Body of pancreas (tissue), 4 donors: ENCODE measurements at regions not wholly inside any gene's neighbourhood (a gene's known extent, or its start where the extent isn't known, plus 50 kb on each side); places are given as distances from the start of the nearest gene placed in this dataset.

Source experiments
- ATAC-seq: fragments of 150-250 bp; one replicate; pipeline ENCODE4 v1.9.1; 2016
- DNase-seq, 4 donors: peaks; one replicate each; pipeline ENCODE4 v3.0.0-alpha.2; 2019
- H3K27ac ChIP-seq, 4 donors: fragments of 200-600 bp; sonication (generic); 1 replicate in 3 of 4; 2 replicates in 1 of 4; pipeline versions ENCODE4 v1.5.1 to v1.6.1; 2016 to 2019; ENCODE audit warnings: mild to moderate bottlenecking in 1 of 4, mixed read lengths in 1 of 4, moderate library complexity in 1 of 4
- H3K27me3 ChIP-seq, 2 donors: fragments of 200-600 bp; sonication (generic); one replicate each; pipeline ENCODE4 v1.6.0; 2016; ENCODE audit warnings: mild to moderate bottlenecking in 1 of 2
- H3K36me3 ChIP-seq, 2 donors: fragments of 200-600 bp; sonication (generic); replicated peaks in 1 of 2; 2 replicates each; pipeline ENCODE4 v1.5.1; 2016; ENCODE audit warnings: low read depth in 2 of 2; ENCODE audit not compliant: insufficient read depth in 1 of 2
- H3K4me1 ChIP-seq: fragments of 200-600 bp; sonication (generic); one replicate; pipeline ENCODE4 v1.6.0; 2016
- H3K4me3 ChIP-seq, 2 donors: fragments of 200-600 bp; sonication (generic); 1 replicate in 1 of 2; 2 replicates in 1 of 2; pipeline ENCODE4 v1.5.1; 2016 to 2019
- H3K9me3 ChIP-seq, 3 donors: fragments of 200-600 bp; sonication (generic); 1 replicate in 2 of 3; 2 replicates in 1 of 3; pipeline ENCODE4 v1.5.1; 2016
- CTCF ChIP-seq, 7 experiments: fragments of 450-650 bp in 4 of 7; fragments of 200-600 bp in 3 of 7; sonication (generic) in 3 of 7; IDR thresholded peaks; one replicate each; pipeline ENCODE4 v1.5.1; 2016 to 2019; ENCODE audit warnings: antibody characterized with exemption in 7 of 7
- POLR2A ChIP-seq, 3 donors: fragments of 450-650 bp; IDR thresholded peaks; one replicate each; pipeline ENCODE4 v1.6.1; 2016; ENCODE audit warnings: antibody characterized with exemption in 3 of 3, mild to moderate bottlenecking in 2 of 3
- WGBS, 2 donors: methylation state at CpG; one replicate each; pipeline ENCODE4 v1.1.5; 2017; 5-methylcytosine and 5-hydroxymethylcytosine counted together
- intact Hi-C: fragments of 100-400 bp; cut with DNase I; formaldehyde crosslinking; loops from one replicate; pipeline ENCODE4 v1.15.1; 2023

- DNase-seq, result no peak
- intact Hi-C loops, result no loop called here
- WGBS, 2 donors, result 55 to 60% methylated on average over 9 of the region's 9 CpGs
These were observed 599.2 kb upstream of the LUZP2 start for GRCh38 chr11:23897453-23898286.

GRCh38 chr11:23903044-23903704 lies 593.7 kb upstream of the LUZP2 start:
- Histone ChIP-seq H3K4me3 (no peak overlapping the region), H3K4me1 (no peaks in the 10 kb centered on the region), H3K36me3 (no peaks in the 10 kb centered on the region), H3K27ac (no peak overlapping the region), H3K27me3 (no peaks in the 10 kb centered on the region), H3K9me3 (no peaks in the 10 kb centered on the region)
- ATAC-seq, result no peak
- no peak for DNase-seq
- WGBS, 2 donors, result 51 to 61% methylated on average over 7 of the region's 7 CpGs
- no peak for TF ChIP-seq CTCF (IDR thresholded peaks at IDR 0.05)
- no peak for TF ChIP-seq POLR2A (IDR thresholded peaks at IDR 0.05)
- intact Hi-C loops, result no loop called here

More at GRCh38 chr11:23897453-23898286, 599.2 kb upstream of the LUZP2 start:
- no peak for ATAC-seq
- no peaks in the 10 kb centered on the region for H3K27me3 ChIP-seq
- no peaks in the 10 kb centered on the region for H3K9me3 ChIP-seq
- TF ChIP-seq CTCF (IDR thresholded peaks at IDR 0.05), result no peak
- no peak for TF ChIP-seq POLR2A (IDR thresholded peaks at IDR 0.05)
- no peaks in the 10 kb centered on the region for H3K4me1 ChIP-seq
- H3K4me3 ChIP-seq, result no peak overlapping the region
- no peak overlapping the region for H3K27ac ChIP-seq
- no peaks in the 10 kb centered on the region for H3K36me3 ChIP-seq

DNA sequence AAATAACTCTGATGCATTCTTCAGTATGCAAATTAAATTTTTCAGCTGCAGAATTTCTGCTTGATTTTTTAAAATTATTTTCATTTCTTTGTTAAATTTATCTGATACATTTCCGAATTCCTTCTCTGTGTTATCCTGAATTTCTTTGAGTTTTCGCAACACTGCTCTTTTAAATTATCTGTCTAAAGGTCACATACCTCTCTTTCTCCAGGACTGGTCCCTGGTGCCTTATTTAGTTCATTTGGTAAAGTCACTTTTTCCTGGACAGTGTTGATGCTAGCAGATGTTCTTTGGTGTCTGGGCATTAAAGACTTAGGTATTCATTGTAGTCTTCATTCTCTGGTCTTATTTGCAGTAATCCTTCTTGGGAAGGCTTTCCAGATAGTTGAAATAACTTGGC lies 577.4 kb upstream of the LUZP2 start:
- H3K9me3 ChIP-seq, result no peaks in the 10 kb centered on the region
- TF ChIP-seq POLR2A (IDR thresholded peaks at IDR 0.05) (no peak), CTCF (IDR thresholded peaks at IDR 0.05) (no peak)
- no peaks in the 10 kb centered on the region for H3K27me3 ChIP-seq
- H3K27ac ChIP-seq, result no peak overlapping the region
- no peak for DNase-seq
- 70 to 78% methylated on average over 2 of the region's 2 CpGs for WGBS, 2 donors
- intact Hi-C loops, result no loop called here
- ATAC-seq, result no peak
- H3K4me3 ChIP-seq, result no peak overlapping the region
- H3K36me3 ChIP-seq, result no peaks in the 10 kb centered on the region
- H3K4me1 ChIP-seq, result no peaks in the 10 kb centered on the region

DNA sequence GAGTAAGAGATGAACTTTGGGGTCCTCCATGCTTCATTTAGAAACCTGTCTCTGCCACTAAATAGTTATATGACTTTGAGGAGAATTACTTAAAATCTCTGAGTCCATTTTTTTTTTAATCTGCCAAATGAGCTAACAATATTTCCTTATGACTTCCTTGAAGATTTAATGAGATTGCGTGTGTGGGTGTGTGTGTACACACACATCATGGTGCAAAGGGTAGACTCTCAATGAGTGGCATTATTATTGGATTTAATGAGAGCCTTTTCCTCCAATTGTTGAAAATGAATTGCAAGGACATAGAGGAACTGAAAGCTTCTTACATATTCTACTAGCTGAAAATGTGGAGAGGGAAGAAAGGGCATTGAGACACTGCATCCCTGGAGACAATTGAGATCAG lies 573.5 kb upstream of the LUZP2 start:
- Histone ChIP-seq H3K36me3 (no peaks in the 10 kb centered on the region), H3K27ac (no peak overlapping the region), H3K4me3 (no peak overlapping the region), H3K9me3 (no peaks in the 10 kb centered on the region), H3K27me3 (no peaks in the 10 kb centered on the region), H3K4me1 (no peaks in the 10 kb centered on the region)
- no peak for DNase-seq
- 65 to 78% methylated on average over 1 of the region's 1 CpG for WGBS, 2 donors
- TF ChIP-seq CTCF (IDR thresholded peaks at IDR 0.05), result no peak
- TF ChIP-seq POLR2A (IDR thresholded peaks at IDR 0.05), result no peak
- intact Hi-C loops, result no loop called here
- no peak for ATAC-seq
